GM19025 (cell line): ENCODE measurements at regions not wholly inside any gene's neighbourhood (a gene's known extent, or its start where the extent isn't known, plus 50 kb on each side); places are given as distances from the start of the nearest gene placed in this dataset.

Experiments used
- ATAC-seq: cut with Tn5 transposase; IDR thresholded peaks from one replicate; pipeline ENCODE4 v1.9.1; 2021; ENCODE audit warnings: mild to moderate bottlenecking, low read depth, moderate library complexity; ENCODE audit not compliant: unreplicated experiment

- no peak for ATAC-seq
Observed at GRCh38 chr18:78838183-78838582, 141.4 kb upstream of the SALL3 start.

GRCh38 chr18:78849046-78849445 lies 130.6 kb upstream of the SALL3 start:
- ATAC-seq: no peak

GRCh38 chr18:78849458-78849857 lies 130.2 kb upstream of the SALL3 start:
- ATAC-seq: no peak

DNA sequence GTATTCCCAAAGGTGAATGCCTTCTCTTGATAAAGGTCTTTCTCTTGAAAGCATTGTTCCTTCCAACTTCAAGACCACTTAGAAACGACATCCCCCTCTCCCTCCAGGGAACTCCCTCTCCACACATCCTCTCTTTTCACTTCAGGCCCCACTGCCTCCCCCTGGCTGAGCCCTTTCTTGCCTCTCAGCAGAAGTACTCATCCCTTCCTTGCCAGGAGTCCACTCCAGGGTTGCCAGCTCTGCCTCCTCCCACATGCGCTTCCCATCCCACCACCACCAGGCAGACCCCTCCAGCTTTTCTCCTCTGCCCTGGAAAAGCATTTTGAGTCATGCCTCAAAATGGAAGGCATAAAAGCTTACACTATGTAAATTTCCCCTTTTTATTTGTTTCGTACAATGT lies 126.3 kb upstream of the SALL3 start:
- ATAC-seq: no peak

- no peak for ATAC-seq
Observed at GRCh38 chr18:78855188-78855587, 124.4 kb upstream of the SALL3 start.

DNA sequence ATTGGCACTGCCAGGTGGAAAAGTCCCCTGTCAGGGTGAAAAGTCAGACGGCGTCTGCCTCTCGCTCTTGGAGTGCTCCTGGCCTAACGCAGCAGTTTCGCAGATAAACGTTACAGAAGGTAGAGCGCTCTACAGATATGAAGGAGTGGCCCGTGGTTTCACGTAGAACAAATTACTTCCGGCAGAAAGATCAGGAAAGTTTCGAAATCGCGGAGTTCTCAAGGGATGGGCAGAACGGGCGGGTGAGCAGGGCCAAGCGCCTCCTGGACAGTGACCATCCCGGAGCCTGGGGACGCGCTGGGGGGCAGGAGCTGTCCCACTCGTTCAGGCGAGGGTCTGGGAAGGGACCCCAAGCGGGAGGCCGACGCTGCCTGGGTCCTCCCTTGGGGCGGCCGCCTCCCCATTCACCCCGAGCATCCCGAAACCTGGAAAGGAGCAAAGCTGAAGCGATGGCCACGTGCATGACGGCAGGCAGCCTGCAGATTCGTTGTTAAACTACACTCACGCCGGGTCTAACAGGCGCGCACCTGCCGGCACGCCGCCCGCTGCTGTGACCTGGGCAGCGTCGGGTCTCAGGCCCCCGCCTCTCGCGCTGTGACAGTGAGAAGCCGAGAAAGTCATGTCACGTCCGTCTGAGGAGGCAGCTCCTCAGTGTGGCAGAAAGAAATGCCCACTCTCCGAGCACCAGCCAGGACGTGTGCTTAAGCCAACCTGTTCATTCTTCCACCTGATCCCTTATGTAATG lies 122.9 kb upstream of the SALL3 start:
- no peak for ATAC-seq

DNA sequence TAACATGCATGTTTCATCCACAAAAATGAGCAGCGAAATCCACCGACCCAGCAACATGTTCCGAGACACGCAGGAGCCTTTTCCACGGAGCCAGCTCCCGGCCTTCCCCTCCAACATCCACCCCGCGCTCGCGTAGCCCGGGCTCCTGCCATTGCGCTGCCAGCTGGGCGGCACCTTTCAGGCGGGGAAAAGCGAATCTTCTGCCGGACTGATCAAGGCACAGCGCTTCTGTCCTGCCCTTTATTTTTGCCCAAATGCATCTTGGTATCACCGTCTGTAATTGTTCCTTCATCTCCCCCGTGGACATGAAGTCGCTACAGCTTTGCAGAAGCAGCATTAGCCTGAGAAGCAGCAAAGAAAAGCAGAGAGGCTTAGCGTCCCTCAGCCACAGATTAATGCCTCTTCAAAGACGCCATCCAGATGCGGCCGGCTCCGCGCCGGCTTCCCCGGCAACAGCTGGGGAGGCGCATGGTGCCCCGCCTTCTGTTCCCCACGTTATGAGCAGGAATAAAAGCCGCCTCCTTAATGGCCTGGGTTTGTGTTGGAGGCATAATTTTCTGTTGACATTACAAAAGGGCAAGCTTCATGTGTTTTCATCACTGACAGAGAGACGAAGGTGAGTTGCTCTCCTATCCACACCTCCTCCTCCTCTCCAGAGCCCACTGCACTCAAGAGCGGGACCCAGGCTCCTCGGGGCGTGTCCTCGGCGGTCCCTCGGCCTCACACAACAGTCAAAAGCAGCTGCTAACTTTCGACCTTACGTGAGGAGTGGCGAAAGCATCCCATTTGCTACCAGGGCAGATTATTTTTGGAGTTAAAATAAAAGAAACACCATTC lies 122.1 kb upstream of the SALL3 start:
- no peak for ATAC-seq

- no peak for ATAC-seq
Observed at GRCh38 chr18:78859686-78860085, 119.9 kb upstream of the SALL3 start.

DNA sequence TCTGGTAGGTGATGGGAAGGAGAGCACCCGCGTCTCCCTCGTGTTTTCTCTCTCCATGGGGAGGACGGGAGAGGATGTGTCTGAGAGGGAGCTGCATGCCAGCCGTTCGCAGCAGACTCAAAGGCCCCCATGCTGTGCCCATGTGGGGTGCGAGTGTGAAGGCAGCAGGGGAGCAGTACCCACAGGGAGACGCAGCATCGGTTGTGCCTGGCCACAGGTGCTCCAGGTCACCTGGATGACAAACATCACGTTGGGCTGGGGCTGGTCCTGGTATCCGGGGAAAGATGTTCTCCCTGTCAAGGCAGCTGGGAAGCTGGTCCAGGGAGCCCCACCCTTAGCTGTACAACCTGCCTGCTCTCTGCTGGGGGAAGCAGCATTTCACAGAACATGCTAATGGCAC lies 119.5 kb upstream of the SALL3 start:
- ATAC-seq: no peak

DNA sequence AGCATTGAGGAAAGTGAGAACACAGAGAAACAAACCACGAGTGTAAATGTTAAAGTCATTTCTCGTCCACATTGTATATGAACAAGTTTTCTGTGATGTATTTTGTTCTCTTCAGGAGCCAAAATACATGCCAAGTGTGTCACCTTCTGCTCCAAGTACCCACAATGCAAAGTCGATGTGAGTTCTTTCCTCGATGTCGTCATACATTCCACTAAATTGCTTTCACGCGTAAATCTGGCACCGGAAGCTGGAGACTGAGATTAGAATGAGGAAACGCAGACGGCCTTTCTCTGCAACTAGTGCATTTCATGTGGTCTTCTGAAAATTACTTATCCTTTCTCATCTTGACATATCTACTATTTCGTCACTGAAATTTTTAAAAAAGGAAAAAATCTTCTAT lies 118.5 kb upstream of the SALL3 start:
- ATAC-seq: no peak

GRCh38 chr18:78861706-78862105 lies 117.9 kb upstream of the SALL3 start:
- ATAC-seq: no peak

DNA sequence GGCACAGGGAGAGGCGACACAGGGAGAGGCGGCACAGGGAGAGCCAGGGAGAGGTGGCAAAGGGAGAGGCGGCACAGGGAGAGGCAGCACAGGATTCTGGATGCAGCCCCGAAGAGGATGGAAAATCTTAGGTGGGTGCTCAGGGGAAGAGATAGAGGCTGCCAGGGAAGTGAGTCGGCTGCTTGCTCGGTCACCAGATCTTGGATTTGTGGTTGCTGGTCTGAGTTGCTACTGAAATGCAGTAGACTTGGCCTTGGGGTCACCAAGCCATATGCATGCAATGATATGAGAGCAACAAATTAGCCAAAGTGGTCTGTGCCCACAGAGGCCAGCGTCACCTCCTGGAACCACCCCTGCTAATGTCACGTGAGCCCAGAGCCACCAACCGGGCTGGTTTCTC lies 117.2 kb upstream of the SALL3 start:
- ATAC-seq: no peak

DNA sequence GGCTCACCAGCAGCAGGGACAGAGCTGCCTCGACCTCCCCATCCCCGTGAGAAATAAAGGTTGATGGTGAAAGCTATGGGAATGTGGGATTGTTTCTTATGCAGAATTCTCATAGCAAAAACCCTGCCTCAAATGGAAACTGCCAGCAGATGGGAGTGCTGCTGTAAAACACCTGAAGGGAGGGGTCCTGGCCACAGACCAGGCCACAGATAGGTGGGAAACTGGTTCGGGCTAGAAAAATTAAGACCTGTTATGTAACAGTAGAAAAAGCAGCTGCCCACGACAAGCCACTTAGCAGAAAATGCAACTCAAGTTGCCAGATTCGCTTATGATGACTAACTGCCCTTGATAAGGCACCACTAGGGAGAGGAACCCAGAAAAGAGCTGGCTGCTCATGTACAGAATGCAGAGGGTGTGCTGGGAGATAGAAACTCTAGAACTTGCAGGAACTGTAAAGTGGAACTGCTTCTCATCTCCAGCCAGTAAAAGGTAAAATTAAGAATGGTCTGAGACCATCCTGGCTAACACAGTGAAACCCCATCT lies 114.5 kb upstream of the SALL3 start:
- ATAC-seq: no peak

DNA sequence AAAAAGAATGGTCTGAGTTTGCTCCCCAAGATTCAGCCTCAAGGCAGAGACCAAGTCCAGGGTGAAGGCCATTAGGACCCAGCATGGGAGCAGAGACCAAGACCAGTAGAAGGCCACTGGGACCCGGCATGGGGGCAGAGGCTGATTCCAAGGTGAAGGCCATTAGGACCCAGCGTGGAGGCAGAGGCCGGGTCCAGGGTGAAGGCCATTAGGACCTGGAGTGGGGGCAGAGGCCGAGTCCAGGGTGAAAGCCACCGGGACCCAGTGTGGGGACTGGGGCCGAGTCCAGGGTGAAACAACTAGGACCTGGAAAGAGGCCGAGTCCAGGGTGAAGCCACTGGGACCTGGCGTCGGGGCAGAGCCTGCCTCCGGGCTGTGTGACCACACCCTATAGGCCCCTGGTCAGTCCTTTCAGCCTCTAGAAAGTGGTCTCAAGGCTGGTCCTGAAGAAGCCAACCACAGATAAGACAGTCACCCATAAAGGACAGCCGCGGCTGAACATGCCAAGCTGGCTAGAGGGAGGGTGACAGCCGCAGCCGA lies 113.8 kb upstream of the SALL3 start:
- ATAC-seq: no peak

- no peak for ATAC-seq
Observed at GRCh38 chr18:78867131-78867530, 112.5 kb upstream of the SALL3 start.

DNA sequence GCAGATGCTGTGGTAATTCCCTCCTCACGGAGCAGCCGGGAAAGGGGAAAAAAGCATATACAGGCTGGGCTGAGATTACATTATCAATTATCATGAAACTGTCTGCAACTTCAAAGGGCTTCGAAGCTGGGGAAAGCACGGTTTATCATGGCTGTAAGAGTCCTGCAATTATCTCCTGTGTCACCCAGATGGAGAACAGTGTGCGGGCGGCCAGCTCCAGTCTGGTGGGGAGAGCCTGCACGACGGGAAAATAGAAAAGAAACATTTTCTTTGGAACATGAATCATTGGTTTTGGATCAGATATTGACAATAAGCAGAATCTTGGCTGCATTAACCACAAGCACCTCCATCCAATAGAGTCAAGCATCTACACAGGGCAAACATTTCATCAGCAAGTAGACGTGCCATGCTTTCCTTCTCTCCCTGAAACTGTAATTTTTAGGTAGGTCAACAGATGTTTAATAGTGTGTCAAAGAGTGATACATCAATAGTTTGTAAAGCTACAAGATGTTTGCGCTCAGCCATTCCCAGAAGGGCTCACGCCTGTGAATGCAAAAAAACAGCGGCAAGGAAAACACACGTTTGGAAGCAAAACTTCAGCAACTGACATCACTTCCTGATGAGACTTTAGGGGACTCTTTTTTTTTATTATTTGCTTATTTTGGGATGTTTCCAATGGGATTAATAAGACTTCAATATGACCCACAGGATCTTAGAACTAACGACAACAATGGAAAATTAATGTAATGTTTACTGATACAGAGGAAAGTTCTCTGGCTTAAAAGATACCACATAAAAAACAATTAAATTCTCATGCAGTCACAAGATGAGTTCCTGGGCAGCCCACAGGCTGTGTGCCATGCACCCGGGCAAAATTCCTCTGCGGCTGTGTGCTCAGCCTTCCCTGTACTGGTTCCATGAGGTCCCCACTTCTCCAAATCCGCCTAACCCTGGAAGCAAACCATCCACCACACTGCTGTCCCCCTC lies 111.0 kb upstream of the SALL3 start:
- ATAC-seq: no peak

DNA sequence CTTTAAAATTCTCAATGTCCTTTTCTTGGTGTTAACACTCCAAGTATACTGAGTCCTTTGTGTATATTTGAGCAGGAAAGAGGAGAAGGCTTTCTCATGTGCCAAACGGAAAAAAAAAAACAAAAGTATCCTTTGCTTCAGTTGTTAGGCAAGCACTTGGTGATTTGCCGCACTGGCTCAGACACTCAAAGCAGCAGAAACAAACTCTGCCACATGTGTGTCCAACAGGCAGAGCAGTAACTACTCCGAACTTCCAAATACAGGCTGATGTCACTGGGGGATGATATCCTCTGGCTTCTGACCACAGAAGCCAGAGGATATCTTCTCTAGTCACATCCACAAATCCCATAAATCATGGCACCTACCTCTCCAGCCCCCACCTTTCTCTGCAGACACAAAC lies 108.0 kb upstream of the SALL3 start:
- no peak for ATAC-seq

- no peak for ATAC-seq
Observed at GRCh38 chr18:78873926-78874500, 105.6 kb upstream of the SALL3 start.

GRCh38 chr18:78875016-78875777 lies 104.4 kb upstream of the SALL3 start:
- ATAC-seq: no peak
